Lung (tissue), 12 donors: ENCODE measurements at regions not wholly inside any gene's neighbourhood (a gene's known extent, or its start where the extent isn't known, plus 50 kb on each side); places are given as distances from the start of the nearest gene placed in this dataset. TPM values are rescaled to one million over a fixed set of nuclear protein-coding genes. Genes with fewer than 3 reads are reported as not detected.

ENCODE experiments used
- ATAC-seq: fragments of 200-7000 bp; cut with Tn5 transposase; one replicate; pipeline ENCODE4 v1.9.1; 2020; ENCODE audit warnings: moderate number of reproducible peaks; ENCODE audit not compliant: insufficient read depth, low FRiP score
- DNase-seq, 3 donors: peaks; one replicate each; pipeline ENCODE4 v3.0.0-alpha.2; 2013 to 2017
- H3K27ac ChIP-seq, 2 donors: one replicate each; pipeline ENCODE4 v1.5.1; 2013; ENCODE audit warnings: mild to moderate bottlenecking in 2 of 2, moderate library complexity in 2 of 2, control low read depth in 1 of 2, inconsistent platforms in 1 of 2, low read depth in 1 of 2, low read length in 1 of 2
- H3K27me3 ChIP-seq, 3 donors: one replicate each; pipeline ENCODE4 v1.5.1; 2013; ENCODE audit warnings: low read length in 2 of 3; ENCODE audit not compliant: control insufficient read depth in 3 of 3, insufficient read depth in 3 of 3
- H3K36me3 ChIP-seq, 4 donors: one replicate each; pipeline ENCODE4 v1.5.1; 2013; ENCODE audit warnings: low read length in 4 of 4, mild to moderate bottlenecking in 1 of 4, moderate library complexity in 1 of 4; ENCODE audit not compliant: control insufficient read depth in 4 of 4, insufficient read depth in 4 of 4
- H3K4me1 ChIP-seq, 5 donors: one replicate each; pipeline ENCODE4 v1.5.1; 2013; ENCODE audit warnings: low read length in 5 of 5, mild to moderate bottlenecking in 2 of 5, moderate library complexity in 1 of 5; ENCODE audit not compliant: control insufficient read depth in 5 of 5, insufficient read depth in 5 of 5
- H3K4me3 ChIP-seq: one replicate; pipeline ENCODE4 v1.5.1; 2013; ENCODE audit warnings: mild to moderate bottlenecking, control low read depth, moderate library complexity
- H3K9ac ChIP-seq, 2 donors: one replicate each; pipeline ENCODE4 v1.5.1; 2013; ENCODE audit warnings: low read length in 2 of 2, control low read depth in 1 of 2; ENCODE audit not compliant: insufficient read depth in 1 of 2
- H3K9me3 ChIP-seq, 4 donors: one replicate each; pipeline ENCODE4 v1.5.1; 2013; ENCODE audit warnings: low read length in 3 of 4, mild to moderate bottlenecking in 1 of 4, moderate library complexity in 1 of 4; ENCODE audit not compliant: control insufficient read depth in 4 of 4, insufficient read depth in 3 of 4
- CTCF ChIP-seq: IDR thresholded peaks from 2 replicates; pipeline ENCODE4 v1.5.1; 2012; ENCODE audit warnings: mild to moderate bottlenecking; ENCODE audit errors: control extremely low read depth, extremely low read depth
- WGBS, 2 donors: extraction: QIAGEN DNeasy Blood & Tissue Kit; methylation state at CpG; one replicate each; pipeline ENCODE4 v1.1.7; 2013; 5-methylcytosine and 5-hydroxymethylcytosine counted together
- small RNA-seq: library from RNA; depleted of rRNA; stranded (forward); fragments of <200 nt; gene quantifications from one replicate; pipeline ENCODE3, GENCODE V24; 2014; ENCODE audit warnings: low replicate concordance
- donor health status: control.
- donor health status: control.
- donor health status: Bipolar disorder and iron deficiency.
- donor health status: healthy.
- donor health status: DM: yes; HTN: yes; CAD: no.

- ATAC-seq (no peak), DNase-seq (no peak)
- Histone ChIP-seq H3K4me3 (no peak overlapping the region), H3K36me3 (no peaks in the 10 kb centered on the region), H3K9ac (no peak overlapping the region), H3K4me1 (peaks cover 0 to 9% (median 0%) of the 10 kb centered on the region in 5 donors), H3K9me3 (peaks cover 0 to 2% (median 0%) of the 10 kb centered on the region in 4 donors), H3K27me3 (no peaks in the 10 kb centered on the region), H3K27ac (no peak overlapping the region)
- WGBS, 2 donors = 55 to 62% methylated on average over 4 of the region's 4 CpGs
- TF ChIP-seq CTCF = no peak
Measured at GRCh38 chr10:121425623-121426022, 172.6 kb downstream of the FGFR2 start.

DNA sequence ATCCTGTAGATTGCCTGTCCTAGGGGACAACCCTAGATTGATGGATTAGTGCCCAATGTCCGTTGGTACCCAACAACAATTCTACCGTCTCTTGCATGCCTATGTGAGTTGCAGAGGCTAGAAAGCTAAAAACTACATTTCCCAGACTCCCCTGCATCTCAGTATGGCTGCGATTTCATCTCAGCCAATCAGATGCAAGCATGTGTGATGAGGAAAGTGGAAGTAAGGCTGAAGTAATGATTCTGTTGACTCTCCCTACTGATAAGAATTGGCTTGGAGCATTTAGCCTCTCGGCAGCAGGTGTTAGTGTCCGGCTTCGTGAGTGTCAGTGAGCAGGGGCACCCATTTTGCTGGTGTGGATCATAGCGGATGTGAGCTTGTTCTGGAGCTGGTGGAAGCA lies 171.9 kb downstream of the FGFR2 start:
- DNase-seq (no peak), ATAC-seq (no peak)
- Histone ChIP-seq H3K27me3 (no peaks in the 10 kb centered on the region), H3K4me3 (no peak overlapping the region), H3K9me3 (peaks cover 0 to 2% (median 0%) of the 10 kb centered on the region in 4 donors), H3K27ac (no peak overlapping the region), H3K4me1 (peaks cover 0 to 9% (median 0%) of the 10 kb centered on the region in 5 donors), H3K9ac (no peak overlapping the region), H3K36me3 (no peaks in the 10 kb centered on the region)
- 83 to 84% methylated on average over 7 of the region's 7 CpGs for WGBS, 2 donors
- no peak for TF ChIP-seq CTCF

Small RNAs in the stretch of these regions (small RNA-seq; reads per million reads assigned to genes)
- gene RN7SKP167 = not detected
